ENCODE measurements at regions not wholly inside any gene's neighbourhood (a gene's known extent, or its start where the extent isn't known, plus 50 kb on each side); places are given as distances from the start of the nearest gene placed in this dataset.

GRCh38 chr13:103731959-103732358, 665.7 kb upstream of the SLC10A2 start:
- Histone ChIP-seq H3K79me2 (ENCODE audit: insufficient read depth, low read length) (no peaks in the 10 kb centered on the region), H3K4me2 (ENCODE audit: insufficient read depth, low read length) (no peak overlapping the region), H3K4me3 (ENCODE audit: insufficient read depth, low read length) (no peak overlapping the region), H3K36me3 (ENCODE audit: insufficient read depth, low read length) (no peaks in the 10 kb centered on the region), H3K9me3 (ENCODE audit: low read depth, low read length) (no peaks in the 10 kb centered on the region), H3K4me1 (ENCODE audit: insufficient read depth, low read length) (no peaks in the 10 kb centered on the region), H3K27ac (ENCODE audit: low read depth, low read length) (no peak overlapping the region), H2AFZ (ENCODE audit: low read length) (no peak overlapping the region), H4K20me1 (ENCODE audit: insufficient read depth, low read length) (no peaks in the 10 kb centered on the region), H3K27me3 (ENCODE audit: insufficient read depth, low read length) (no peaks in the 10 kb centered on the region)
- no peak for TF ChIP-seq CTCF (IDR thresholded peaks at IDR 0.05; ENCODE audit: extremely low read depth, low read depth, low read length)
- no peak for DNase-seq (ENCODE audit: insufficient read length, low spot score, missing footprints)

- H3K9me3 ChIP-seq (ENCODE audit: low read depth, low read length), result no peaks in the 10 kb centered on the region
- H3K4me3 ChIP-seq (ENCODE audit: insufficient read depth, low read length), result no peak overlapping the region
- no peak for TF ChIP-seq CTCF (IDR thresholded peaks at IDR 0.05; ENCODE audit: extremely low read depth, low read depth, low read length)
- no peaks in the 10 kb centered on the region for H3K36me3 ChIP-seq (ENCODE audit: insufficient read depth, low read length)
- H3K27ac ChIP-seq (ENCODE audit: low read depth, low read length), result no peak overlapping the region
- H4K20me1 ChIP-seq (ENCODE audit: insufficient read depth, low read length), result no peaks in the 10 kb centered on the region
- no peak overlapping the region for H2AFZ ChIP-seq (ENCODE audit: low read length)
- no peaks in the 10 kb centered on the region for H3K79me2 ChIP-seq (ENCODE audit: insufficient read depth, low read length)
- no peaks in the 10 kb centered on the region for H3K4me1 ChIP-seq (ENCODE audit: insufficient read depth, low read length)
- peak; percentile 2 for DNase-seq (ENCODE audit: insufficient read length, low spot score, missing footprints)
- no peak overlapping the region for H3K4me2 ChIP-seq (ENCODE audit: insufficient read depth, low read length)
- no peaks in the 10 kb centered on the region for H3K27me3 ChIP-seq (ENCODE audit: insufficient read depth, low read length)
These were observed 664.2 kb upstream of the SLC10A2 start for GRCh38 chr13:103730407-103730806.

GRCh38 chr13:103726808-103727207, 660.6 kb upstream of the SLC10A2 start:
- Histone ChIP-seq H3K36me3 (ENCODE audit: insufficient read depth, low read length) (no peaks in the 10 kb centered on the region), H3K4me1 (ENCODE audit: insufficient read depth, low read length) (no peaks in the 10 kb centered on the region), H3K27ac (ENCODE audit: low read depth, low read length) (no peak overlapping the region), H3K9me3 (ENCODE audit: low read depth, low read length) (no peaks in the 10 kb centered on the region), H3K27me3 (ENCODE audit: insufficient read depth, low read length) (no peaks in the 10 kb centered on the region), H3K4me2 (ENCODE audit: insufficient read depth, low read length) (no peak overlapping the region), H2AFZ (ENCODE audit: low read length) (no peak overlapping the region), H3K79me2 (ENCODE audit: insufficient read depth, low read length) (no peaks in the 10 kb centered on the region), H4K20me1 (ENCODE audit: insufficient read depth, low read length) (no peaks in the 10 kb centered on the region), H3K4me3 (ENCODE audit: insufficient read depth, low read length) (no peak overlapping the region)
- no peak for TF ChIP-seq CTCF (IDR thresholded peaks at IDR 0.05; ENCODE audit: extremely low read depth, low read depth, low read length)
- no peak for DNase-seq (ENCODE audit: insufficient read length, low spot score, missing footprints)

GRCh38 chr13:103716718-103717117, 650.5 kb upstream of the SLC10A2 start:
- Histone ChIP-seq H3K4me2 (ENCODE audit: insufficient read depth, low read length) (no peak overlapping the region), H3K36me3 (ENCODE audit: insufficient read depth, low read length) (no peaks in the 10 kb centered on the region), H4K20me1 (ENCODE audit: insufficient read depth, low read length) (no peaks in the 10 kb centered on the region), H3K4me3 (ENCODE audit: insufficient read depth, low read length) (no peak overlapping the region), H3K4me1 (ENCODE audit: insufficient read depth, low read length) (no peaks in the 10 kb centered on the region), H3K79me2 (ENCODE audit: insufficient read depth, low read length) (no peaks in the 10 kb centered on the region), H3K9me3 (ENCODE audit: low read depth, low read length) (no peaks in the 10 kb centered on the region), H2AFZ (ENCODE audit: low read length) (no peak overlapping the region), H3K27me3 (ENCODE audit: insufficient read depth, low read length) (no peaks in the 10 kb centered on the region), H3K27ac (ENCODE audit: low read depth, low read length) (no peak overlapping the region)
- no peak for DNase-seq (ENCODE audit: insufficient read length, low spot score, missing footprints)
- no peak for TF ChIP-seq CTCF (IDR thresholded peaks at IDR 0.05; ENCODE audit: extremely low read depth, low read depth, low read length)

Data from osteoblast (primary cell).